SK-N-SH (cell line): ENCODE measurements at regions not wholly inside any gene's neighbourhood (a gene's known extent, or its start where the extent isn't known, plus 50 kb on each side); places are given as distances from the start of the nearest gene placed in this dataset.

Source experiments
- CHD2 ChIP-seq: fragments of 150-350 bp; IDR thresholded peaks from 2 replicates; pipeline ENCODE4 v1.6.1; 2018; ENCODE audit warnings: low read length; ENCODE audit not compliant: partially characterized antibody
- CTCF ChIP-seq: fragments of 200-600 bp; sonication (generic); IDR thresholded peaks from 2 replicates; pipeline ENCODE4 v1.6.1; 2017; ENCODE audit warnings: antibody characterized with exemption, mild to moderate bottlenecking, moderate library complexity
- EP300 ChIP-seq, 2 experiments: IDR thresholded peaks; 2 replicates each; pipeline versions ENCODE4 v1.4.0 to v1.6.1; 2012; ENCODE audit warnings: borderline replicate concordance in 1 of 2, low read depth in 1 of 2, low read length in 1 of 2
- EZH2phosphoT487 ChIP-seq: fragments of 200-600 bp; sonication (generic); IDR thresholded peaks from 2 replicates; pipeline ENCODE4 v1.6.1; 2017; ENCODE audit warnings: low read depth, mixed run types, mild to moderate bottlenecking, antibody characterized with exemption, moderate library complexity, borderline replicate concordance
- JUND ChIP-seq: IDR thresholded peaks from 2 replicates; pipeline ENCODE4 v1.4.0; 2012
- MAX ChIP-seq: IDR thresholded peaks from 2 replicates; pipeline ENCODE4 v1.4.0; 2012; ENCODE audit warnings: low read depth
- MEF2A ChIP-seq: IDR thresholded peaks from 2 replicates; pipeline ENCODE4 v1.4.0; 2012; ENCODE audit warnings: low read depth, borderline replicate concordance
- MXI1 ChIP-seq: IDR thresholded peaks from 2 replicates; pipeline ENCODE4 v1.6.1; 2012; ENCODE audit warnings: mild to moderate bottlenecking, low read depth, low read length, improper control_type of control experiment
- POLR2AphosphoS5 ChIP-seq: IDR thresholded peaks from 2 replicates; pipeline ENCODE4 v1.6.1; 2012; ENCODE audit warnings: low read depth, low read length
- RCOR1 ChIP-seq: fragments of 150-350 bp; IDR thresholded peaks from 2 replicates; pipeline ENCODE4 v1.6.1; 2017; ENCODE audit warnings: antibody characterized with exemption, low read length
- REST ChIP-seq: IDR thresholded peaks from 2 replicates; pipeline ENCODE4 v1.6.1; 2012; ENCODE audit warnings: mild to moderate bottlenecking, low read depth, low read length, moderate library complexity
- USF2 ChIP-seq: fragments of 150-350 bp; IDR thresholded peaks from 2 replicates; pipeline ENCODE4 v1.6.1; 2017; ENCODE audit warnings: antibody characterized with exemption, low read length, low read depth, borderline replicate concordance
- YY1 ChIP-seq: IDR thresholded peaks from 2 replicates; pipeline ENCODE4 v1.4.0; 2012; ENCODE audit warnings: low read depth, mild to moderate bottlenecking

- TF ChIP-seq MAX, result no peak
- TF ChIP-seq CHD2, result no peak
- TF ChIP-seq REST, result no peak
- no peak for TF ChIP-seq RCOR1
- TF ChIP-seq CTCF, result no peak
- TF ChIP-seq EZH2phosphoT487, result no peak
- no peak for TF ChIP-seq MXI1
- TF ChIP-seq EP300 (IDR thresholded peaks at IDR 0.05; ENCODE audit: borderline replicate concordance in 1 of 2, low read depth in 1 of 2, low read length in 1 of 2), result no peak
- no peak for TF ChIP-seq YY1
- TF ChIP-seq JUND, result no peak
- TF ChIP-seq USF2, result no peak
- no peak for TF ChIP-seq POLR2AphosphoS5
- no peak for TF ChIP-seq MEF2A
Observed at GRCh38 chr2:23200787-23201114, 184.2 kb upstream of the KLHL29 start.
